ENCODE measurements at regions not wholly inside any gene's neighbourhood (a gene's known extent, or its start where the extent isn't known, plus 50 kb on each side); places are given as distances from the start of the nearest gene placed in this dataset.

DNA sequence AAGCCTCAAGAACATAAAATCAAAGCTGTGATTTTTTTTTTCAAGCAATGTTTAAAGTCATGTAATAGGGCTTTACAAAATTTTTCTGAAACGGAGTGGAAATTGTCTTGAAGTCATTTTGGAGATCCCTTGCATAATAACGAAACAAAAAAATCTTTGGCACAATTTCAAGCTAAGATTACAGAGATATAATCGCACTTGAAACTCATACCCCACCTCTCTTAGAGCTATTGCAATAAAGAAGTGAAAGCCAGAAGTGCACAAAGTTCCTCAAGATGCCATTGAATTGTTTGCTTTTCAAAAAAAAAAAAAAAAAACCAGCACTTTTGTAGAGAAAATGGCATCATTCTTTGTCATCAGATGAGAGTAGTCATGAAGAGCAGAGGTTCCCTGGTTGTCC is 152.3 kb downstream of the PAX3 start:
- no peak for FAIRE-seq

DNA sequence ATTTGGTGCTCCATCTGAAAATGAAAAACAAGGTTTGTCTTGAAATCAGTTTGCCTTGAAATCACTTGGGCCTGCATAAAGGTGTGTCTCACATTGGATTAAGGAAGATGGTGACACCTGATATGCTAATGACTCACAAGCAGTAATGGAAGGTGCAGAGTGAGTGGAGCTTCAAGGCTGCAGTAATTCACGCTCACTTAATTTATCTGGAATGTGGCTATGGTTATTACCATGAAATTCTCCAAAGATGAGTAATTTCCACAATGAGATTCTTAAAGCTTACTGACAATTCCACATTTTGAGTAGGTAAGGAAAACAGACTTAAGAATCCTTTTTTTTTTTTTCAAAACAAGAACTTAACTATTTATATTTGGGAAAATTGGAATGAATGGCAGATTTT is 156.8 kb downstream of the PAX3 start:
- no peak for FAIRE-seq

DNA sequence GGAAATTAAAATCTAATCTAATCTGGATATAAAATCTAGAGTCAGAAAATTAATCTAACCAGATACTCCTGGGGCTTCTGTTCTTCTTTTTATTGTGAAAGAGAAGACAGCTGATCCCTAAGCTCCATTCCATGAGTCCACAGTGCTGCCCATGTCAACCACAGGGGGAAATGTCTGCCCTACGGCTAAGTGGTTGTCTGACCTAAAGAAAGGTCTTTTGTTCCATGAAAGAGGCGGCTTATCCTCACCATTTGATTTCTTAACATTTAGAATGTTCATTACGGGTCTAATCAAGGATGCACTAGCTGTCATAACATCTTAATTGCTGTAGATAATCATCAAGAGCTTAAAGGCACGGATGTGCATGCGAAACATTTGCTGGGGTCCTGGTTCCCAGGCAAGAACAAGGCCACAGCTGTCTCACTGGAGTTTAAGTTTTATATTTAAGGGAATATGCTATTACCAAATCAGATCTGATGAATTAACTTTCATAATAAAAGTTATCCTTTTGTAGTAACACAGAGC is 162.6 kb downstream of the PAX3 start:
- FAIRE-seq = no peak

DNA sequence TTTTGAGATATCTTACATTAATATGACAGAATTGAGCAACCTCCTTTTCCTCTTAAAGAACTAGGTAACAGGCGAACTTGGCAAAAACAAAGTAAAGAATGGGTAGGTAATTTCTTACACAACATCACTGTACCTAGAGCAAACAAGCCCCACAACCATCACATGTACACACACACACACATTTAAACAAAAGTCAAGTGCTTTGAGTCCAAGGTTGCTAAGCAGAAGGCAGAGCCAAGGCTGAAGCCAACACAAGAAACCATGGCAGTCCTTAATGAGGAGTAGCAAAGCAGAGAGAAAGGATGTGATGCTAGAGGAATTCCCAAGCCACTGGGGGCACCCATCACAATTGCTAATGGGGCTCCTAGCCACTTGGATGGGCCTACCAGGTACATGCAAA is 164.1 kb downstream of the PAX3 start:
- no peak for FAIRE-seq

DNA sequence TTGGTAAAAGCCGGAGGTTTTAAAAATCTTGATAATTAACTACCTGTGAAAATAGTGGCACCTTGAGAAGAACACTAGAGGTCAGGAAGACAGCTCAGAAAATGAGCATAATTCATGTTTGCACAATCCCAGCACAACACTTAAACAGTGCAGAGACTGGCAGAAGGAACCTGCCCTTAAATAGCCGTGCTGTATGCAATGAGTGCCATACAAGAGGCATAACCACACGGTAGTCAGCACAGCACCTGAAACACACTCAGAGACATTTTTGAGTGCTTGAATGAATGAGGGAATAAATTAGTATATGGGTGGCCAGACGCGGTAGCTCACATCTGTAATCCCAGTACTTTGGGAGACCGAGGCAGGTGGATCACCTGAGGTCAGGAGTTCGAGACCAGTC is 164.9 kb downstream of the PAX3 start:
- FAIRE-seq = no peak

DNA sequence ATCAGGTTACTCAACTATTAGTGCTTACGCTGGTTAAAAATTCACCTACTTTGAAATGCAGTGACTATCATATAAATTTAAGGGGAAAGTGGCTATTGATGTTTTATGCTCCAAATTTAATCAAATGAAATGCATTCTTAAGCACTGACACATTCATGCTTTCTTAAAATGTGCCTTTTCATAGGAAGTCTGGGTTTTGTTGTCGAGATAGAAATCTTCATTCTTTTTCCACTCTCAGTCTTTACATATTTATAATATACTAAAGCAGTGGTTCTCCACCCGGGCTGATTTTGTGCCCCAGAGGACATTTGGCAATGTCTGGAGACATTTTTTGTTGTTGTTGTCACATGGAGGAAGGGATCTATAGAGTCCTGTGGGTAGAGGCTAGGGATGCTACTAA is 167.9 kb downstream of the PAX3 start:
- no peak for FAIRE-seq

DNA sequence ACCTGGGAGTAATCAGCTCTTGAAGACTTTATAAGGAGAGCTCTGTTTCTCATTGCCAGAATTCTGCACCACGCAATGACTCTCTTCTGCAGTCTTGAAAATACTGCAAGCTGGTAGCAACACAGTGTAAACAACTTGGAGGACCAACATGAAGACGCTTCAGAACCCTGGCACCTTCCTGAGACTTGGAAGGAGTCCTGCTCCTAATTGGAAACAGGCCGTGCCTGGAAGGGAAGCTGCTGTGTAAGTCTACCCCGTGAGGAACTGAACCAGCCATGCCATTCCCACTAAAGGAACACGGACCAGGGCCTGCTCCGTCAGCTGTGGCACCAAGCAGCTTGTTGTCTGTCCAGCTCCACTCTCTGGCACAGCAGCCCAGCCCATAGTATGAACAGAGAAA is 171.1 kb downstream of the PAX3 start:
- FAIRE-seq = no peak

DNA sequence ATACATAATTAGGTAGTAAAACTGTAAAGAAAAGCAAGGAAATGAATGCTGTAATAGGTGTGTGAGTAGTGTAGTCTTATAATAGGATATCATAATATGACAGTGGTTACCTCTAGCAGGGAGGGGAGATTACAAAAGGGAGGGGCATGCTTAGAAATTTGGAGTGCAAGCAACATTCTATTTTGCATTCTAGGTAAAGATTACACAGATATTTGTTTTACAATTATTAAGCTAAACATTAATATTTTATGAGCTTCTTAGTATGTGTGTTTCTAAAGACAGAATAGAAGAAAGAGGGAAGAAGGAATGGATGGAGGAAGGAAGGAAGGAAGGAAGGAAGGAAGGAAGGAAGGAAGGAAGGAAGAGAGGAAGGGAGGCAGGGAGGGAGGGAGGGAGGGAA is 177.9 kb downstream of the PAX3 start:
- FAIRE-seq = no peak

DNA sequence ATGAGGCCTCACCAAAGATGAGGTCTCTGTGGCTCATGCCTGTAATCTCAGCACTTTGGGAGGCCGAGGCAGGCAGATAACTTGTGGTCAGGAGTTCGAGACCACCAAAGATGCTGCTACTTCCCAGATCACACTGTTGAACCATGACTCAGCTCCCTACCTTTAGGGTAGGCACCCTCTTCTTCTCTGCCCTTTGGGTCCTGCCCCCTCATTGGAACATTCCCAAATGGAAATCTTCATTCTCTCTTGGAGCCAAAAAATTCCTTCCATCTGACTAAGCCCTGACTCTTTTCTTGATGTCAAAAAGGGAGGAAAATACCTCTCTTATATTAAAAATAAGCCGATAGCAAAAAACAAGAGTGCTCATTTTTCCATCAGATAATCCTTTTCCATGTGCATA is 183.5 kb downstream of the PAX3 start:
- no peak for FAIRE-seq

DNA sequence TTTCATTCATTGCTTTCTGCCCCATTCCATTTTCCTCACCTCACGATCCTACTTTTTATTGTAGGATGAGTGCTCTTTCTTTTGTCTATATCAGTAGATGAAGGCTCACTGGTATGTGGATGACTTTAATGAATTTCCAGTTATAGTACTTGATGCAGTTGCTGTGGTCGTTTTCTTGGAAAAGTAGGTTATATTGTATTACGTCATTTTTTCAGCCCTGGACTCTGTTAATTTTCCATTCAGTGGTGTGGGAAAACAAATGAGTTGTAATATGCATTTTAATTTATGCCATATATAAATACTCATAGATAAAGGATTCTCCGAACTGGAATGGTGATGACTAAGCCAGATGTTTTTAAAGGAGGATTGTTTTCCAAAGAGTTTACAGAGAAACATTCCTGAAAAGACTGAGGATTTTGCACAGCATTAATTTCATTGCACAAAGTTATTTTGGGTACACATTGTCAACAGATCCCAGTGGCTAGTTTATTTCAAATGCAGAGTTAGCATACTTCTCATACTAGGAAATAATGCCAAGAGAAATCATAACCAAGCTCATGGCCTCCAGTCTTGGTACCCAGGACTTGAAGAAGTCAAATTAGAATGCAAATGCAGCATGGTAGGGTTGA is 189.7 kb downstream of the PAX3 start:
- FAIRE-seq = no peak

DNA sequence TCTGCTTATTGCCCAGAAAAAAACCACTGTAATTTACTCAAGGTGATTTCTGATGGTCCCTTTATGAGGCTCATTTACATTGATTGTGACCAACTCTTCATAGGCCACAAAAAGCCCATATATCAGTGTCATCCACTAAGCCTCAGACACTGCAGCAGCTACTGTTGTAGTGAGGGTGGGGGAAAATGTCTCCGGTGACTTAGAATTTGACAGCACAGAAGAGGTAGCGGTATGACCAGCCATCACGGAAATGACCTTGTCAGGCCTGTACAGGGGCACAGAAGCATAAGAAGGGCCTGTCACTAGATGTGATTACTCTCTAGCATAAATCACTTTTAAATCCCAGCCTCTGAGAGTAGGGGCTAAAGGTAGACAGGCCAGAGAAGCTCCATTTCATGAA is 190.3 kb downstream of the PAX3 start:
- FAIRE-seq = no peak

DNA sequence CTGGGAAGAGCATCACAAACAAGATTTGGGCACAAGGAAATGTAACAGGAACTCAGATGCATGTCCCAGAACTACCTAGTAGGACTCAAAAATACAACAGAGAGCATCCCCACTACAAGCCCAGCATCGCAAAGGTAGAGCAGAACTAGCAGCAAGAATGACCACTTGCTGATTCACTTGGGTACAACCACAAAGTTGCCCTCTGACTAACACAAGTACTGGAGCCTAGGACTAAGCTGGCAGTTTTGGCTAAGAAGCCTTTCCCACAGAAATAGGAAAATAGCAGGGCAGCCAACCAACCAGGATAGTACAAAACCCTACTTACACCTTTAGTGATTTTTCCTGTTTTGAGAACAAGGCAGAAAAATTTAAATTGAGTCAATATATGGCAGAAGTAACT is 193.8 kb downstream of the PAX3 start:
- FAIRE-seq = no peak

DNA sequence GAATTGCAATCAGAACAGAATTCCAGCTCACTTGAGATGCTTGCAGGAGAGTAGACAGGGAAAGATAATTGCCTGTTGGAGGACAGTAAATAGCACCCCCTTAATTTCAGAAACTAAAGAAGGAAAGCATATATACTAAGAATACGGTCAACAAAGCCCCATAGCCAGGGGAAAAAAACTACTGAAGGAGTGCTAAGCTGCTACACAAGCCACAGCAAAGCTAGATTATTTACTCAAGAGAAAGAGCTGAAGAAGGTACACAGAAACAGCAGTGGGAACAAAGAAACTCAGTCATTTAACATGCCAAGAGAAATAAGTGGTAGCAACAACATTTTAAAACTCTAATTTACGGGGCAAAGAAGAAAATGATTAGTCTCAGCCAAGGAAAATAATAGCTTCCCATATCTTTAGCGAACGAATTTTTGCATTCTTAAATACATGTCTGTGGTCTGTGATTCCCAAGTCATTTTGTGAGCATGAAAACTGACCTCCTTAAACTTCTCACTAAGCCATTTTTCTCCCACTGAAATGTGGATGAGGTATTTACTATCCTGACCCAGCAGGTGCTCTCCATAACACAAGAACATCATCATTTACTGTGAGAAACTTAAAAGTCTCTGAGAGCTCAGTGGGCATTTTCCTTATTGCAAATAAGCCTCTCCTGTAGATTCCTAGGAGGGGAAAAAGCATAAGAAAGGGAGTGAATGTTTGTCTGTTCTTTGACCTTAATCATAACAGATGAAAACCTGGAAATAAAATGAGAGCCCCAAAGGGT is 196.0 kb downstream of the PAX3 start:
- FAIRE-seq = no peak

DNA sequence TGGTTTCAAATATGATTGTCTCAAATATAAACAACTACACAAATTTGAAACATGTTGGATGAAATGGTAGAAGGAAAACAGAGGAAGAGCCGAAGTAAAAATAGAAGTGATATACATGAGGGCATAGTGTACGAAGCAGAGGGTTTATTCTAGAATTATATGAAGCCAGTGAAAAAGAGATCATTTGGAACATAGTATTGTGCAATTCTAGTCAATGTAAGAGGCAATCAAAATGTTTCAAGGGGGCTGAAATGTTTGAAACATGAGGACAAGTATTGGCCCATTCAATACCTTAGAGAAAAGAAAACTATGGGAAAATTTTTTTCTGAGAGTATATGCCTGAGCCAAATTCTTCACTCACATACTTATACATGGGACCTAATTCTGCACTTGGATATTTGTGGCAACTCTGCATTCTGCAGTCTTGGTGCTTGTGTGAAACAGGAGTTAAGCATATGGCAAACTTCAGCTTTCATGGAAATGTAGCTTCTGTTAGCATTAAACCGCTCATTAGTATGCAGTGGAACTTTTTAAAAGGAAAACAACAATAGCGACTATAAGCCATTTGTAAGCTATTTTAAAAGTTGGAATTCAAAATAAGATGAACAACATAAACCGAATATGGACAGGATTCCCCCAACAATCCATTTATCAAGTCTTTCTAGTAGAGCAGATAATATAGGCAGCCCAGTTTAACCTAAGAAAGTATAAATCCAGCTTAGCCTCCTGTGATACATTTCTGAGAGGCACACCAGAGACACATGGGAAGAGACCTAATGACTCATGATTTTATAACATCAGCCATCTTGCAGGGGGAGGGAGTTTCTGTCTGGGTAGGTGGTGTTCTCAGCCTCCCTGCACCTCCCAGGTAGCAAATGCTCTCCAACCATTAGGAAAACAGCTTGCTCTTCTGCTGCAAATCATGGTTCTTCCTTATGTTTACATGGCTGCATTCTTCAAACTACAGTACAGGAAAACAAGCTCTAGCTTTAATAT is 197.8 kb downstream of the PAX3 start:
- FAIRE-seq = no peak

DNA sequence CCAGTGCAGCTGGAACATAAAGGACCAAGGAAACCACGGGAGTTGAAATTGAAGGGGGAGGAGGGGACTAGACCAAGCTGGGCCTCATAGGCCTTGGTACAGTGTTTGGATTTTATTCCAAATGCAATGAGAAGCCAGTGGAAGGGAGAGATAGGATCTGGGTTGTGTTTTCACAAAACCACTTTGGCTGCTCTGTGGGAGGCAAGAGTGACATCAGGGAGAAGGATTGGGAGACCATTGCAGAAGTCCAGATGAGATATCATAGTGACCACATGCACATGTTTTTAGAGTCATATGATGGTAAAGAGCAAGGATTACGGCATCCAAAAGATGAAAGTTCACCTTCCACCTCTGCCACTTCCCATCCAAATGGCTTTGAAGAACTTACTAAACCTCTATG is 210.2 kb downstream of the PAX3 start:
- no peak for FAIRE-seq

DNA sequence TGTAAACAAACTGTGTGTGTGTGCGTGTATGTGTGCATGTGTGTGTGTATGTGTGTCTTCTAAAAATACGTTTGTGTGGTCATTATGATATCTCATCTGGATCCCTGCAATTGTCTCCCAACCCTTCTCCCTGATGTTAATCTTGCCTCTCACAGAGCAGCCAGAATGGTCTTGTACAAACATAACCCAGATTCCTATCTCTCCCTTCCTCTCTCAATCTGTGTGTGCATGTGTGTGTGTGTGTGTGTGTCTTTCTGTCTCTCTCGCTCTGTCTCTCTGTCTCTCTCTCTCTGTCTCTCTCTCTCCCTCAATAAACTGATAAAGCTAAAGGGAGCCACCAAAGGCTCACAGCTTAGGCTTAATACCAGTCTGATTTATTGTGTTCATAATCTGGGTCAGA is 210.8 kb downstream of the PAX3 start:
- FAIRE-seq = no peak

DNA sequence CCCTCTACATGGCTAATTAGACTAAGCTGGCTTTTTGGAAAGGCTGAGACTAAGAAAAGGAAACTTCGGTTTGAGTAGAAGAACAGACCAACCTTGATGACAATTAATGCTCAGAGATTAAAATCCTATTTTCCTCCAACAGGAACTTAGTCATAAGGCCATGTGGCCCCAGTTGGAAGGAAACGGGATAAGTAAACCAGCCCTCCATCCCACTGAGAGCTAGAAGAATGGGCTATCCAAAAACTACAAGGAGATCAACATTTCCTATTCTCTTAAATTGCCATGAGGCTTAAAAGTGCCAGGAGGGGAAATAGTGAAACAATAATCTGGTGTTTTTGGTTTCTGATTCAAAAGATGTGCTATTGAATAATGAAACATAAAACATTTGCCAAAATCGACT is 216.6 kb downstream of the PAX3 start:
- no peak for FAIRE-seq

DNA sequence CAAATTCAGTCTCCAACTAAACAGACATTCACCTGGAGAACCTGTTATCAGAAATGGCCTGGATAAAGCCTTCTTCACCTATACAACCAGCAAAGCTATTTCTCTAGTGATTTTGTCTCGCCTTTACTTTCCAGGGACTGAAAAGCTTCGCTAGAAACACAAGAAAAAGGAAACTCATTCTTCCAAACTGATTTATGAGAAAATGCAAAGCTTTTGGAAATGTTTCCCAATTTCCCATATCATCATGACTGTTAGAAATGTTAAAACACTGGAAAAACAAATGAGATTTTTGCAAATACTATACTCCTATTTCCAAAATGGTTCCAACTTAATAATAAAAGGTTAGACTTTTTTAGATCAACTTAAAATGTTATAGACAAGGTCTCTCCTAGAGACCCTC is 218.7 kb downstream of the PAX3 start:
- FAIRE-seq = no peak

DNA sequence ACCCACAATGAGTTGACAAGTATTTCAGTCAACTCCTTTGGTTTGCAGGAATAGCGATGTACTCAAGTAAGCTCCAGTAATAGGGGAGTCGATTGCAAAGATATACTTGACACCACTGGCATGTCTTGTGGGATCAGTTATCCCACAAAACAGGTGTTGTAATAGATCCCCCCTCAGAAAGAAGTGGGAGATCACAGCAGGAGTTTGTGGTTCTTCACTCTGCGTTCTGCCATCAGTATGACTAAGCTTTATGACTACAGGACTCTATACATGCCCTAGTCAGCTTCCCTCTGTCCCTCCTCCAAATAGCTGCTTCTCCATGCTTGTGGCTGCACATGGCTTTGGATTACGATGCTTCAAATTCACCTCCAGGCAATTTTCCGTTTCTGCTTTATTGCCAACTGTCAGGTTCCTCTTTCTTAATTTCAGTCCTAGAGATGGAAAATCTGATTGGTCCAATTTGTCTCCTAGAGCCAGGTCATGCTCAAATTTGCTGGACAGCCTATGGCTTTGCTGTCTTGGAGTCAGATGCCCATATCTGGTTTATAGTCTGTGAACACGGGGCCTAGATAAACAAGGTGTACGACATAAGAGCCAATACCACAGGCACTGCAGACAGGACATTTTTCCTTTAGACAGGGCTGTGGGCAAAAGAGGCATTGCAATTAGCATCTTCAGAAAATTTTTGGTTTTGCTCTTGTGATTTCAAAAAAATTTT is 221.7 kb downstream of the PAX3 start:
- no peak for FAIRE-seq

DNA sequence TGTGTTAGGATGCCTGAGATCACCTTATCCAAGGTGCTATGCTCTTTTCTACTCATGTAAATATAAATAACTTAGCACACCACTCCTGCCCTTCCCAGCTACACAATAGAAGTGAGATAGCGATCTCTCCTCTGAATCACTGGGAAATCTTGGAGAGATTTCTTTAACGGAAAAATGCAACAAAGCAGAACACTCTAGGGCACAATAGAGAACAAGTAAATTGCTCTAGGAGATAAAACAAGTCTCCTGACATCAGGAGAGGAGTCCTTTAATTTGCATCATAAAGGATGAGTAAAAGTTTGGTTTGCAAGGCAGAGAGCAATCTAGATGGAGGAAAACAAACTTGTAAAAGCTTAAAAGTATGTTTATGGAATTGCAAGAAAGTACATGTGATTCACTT is 224.1 kb downstream of the PAX3 start:
- no peak for FAIRE-seq

DNA sequence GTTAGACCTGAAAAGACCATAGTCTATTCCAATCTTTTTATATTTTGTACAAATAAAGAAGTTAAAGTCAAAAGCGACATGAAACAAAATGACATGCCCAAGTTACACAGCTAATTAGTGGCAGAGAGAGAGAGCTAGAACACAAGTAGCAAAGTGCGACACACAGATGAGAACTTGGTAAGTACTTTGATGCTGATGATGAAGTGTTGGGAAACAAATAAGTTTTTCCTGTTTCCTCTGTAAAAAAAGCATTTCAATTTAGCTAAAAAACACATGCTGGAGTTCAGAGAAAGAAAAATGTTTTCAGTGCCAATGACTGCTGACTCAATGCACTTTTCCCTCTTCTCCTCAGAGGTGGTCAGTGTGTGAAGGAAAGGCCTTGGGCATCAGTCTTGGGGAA is 226.9 kb downstream of the PAX3 start:
- no peak for FAIRE-seq

DNA sequence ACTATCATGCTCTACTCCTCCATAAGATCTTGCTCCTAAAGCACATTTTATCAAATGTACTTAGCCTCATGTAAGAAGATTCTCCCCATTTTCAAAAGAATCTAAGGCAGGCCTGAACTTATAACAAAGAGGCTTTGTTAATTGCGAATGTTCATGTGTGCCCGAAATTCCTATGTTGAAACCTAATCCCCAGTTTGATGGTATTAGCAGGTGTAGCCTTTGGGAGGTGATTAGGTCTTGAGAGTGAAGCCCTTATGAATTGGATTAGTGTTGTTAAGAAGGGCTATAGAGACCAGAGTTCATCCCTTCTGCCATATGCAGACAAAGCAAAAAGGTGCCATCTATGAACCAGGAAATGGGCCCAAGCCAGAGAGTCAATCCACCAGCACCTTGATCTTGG is 234.5 kb downstream of the PAX3 start:
- FAIRE-seq = no peak
